ENCODE measurements at regions not wholly inside any gene's neighbourhood (a gene's known extent, or its start where the extent isn't known, plus 50 kb on each side); places are given as distances from the start of the nearest gene placed in this dataset.

GRCh38 chr1:38115682-38116202, 69.1 kb upstream of the POU3F1 start:
- TF ChIP-seq CTCF (conservative IDR thresholded peaks at IDR 0.05; ENCODE audit: low read depth, low read length): no peak
- DNase-seq (ENCODE audit: low read depth): no peak

GRCh38 chr1:38115226-38115625, 68.6 kb upstream of the POU3F1 start:
- no peak for DNase-seq (ENCODE audit: low read depth)
- no peak overlapping the region for H3K4me3 ChIP-seq (ENCODE audit: low read depth, low read length)
- TF ChIP-seq CTCF (conservative IDR thresholded peaks at IDR 0.05; ENCODE audit: low read depth, low read length): no peak

More at GRCh38 chr1:38115682-38116202, 69.1 kb upstream of the POU3F1 start:
- no peak overlapping the region for H3K4me3 ChIP-seq (ENCODE audit: low read depth, low read length)

- TF ChIP-seq CTCF (conservative IDR thresholded peaks at IDR 0.05; ENCODE audit: low read depth, low read length): no peak
- no peak for DNase-seq (ENCODE audit: low read depth)
- H3K4me3 ChIP-seq (ENCODE audit: low read depth, low read length): no peak overlapping the region
Measured at GRCh38 chr1:38114241-38115026, 67.8 kb upstream of the POU3F1 start.

- no peak for DNase-seq (ENCODE audit: low read depth)
- H3K4me3 ChIP-seq (ENCODE audit: low read depth, low read length): no peak overlapping the region
- TF ChIP-seq CTCF (conservative IDR thresholded peaks at IDR 0.05; ENCODE audit: low read depth, low read length): no peak
Measured at GRCh38 chr1:38113159-38113666, 66.6 kb upstream of the POU3F1 start.

- TF ChIP-seq CTCF (conservative IDR thresholded peaks at IDR 0.05; ENCODE audit: low read depth, low read length): no peak
- DNase-seq (ENCODE audit: low read depth): no peak
Measured at GRCh38 chr1:38111589-38111988, 65.0 kb upstream of the POU3F1 start.

GRCh38 chr1:38105267-38105666, 58.7 kb upstream of the POU3F1 start:
- DNase-seq (ENCODE audit: low read depth): no peak
- no peak for TF ChIP-seq CTCF (conservative IDR thresholded peaks at IDR 0.05; ENCODE audit: low read depth, low read length)

More at GRCh38 chr1:38111589-38111988, 65.0 kb upstream of the POU3F1 start:
- no peak overlapping the region for H3K4me3 ChIP-seq (ENCODE audit: low read depth, low read length)

More at GRCh38 chr1:38105267-38105666, 58.7 kb upstream of the POU3F1 start:
- H3K4me3 ChIP-seq (ENCODE audit: low read depth, low read length): no peak overlapping the region
